Daoy (cell line): ENCODE measurements at regions not wholly inside any gene's neighbourhood (a gene's known extent, or its start where the extent isn't known, plus 50 kb on each side); places are given as distances from the start of the nearest gene placed in this dataset.
A peak's percentile ranks its signal among the peaks of the same experiment; 100 is the strongest.
"Not testable (repeated sequence)": the region's sequence is repeated elsewhere in the genome, so short reads cannot be mapped to it uniquely, and the experiment has no call there.

ENCODE experiments used
- DNase-seq: peaks from one replicate; pipeline ENCODE4 v3.0.0-alpha.2; 2015; ENCODE audit warnings: low read depth

- DNase-seq, result no peak
Observed at GRCh38 chr9:74083681-74084433, 413.3 kb upstream of the RORB start.

- DNase-seq, result not testable (repeated sequence)
Observed at GRCh38 chr9:74085384-74086037, 411.6 kb upstream of the RORB start.

- DNase-seq, result not testable (repeated sequence)
Observed at GRCh38 chr9:74090921-74091320, 406.2 kb upstream of the RORB start.

- no peak for DNase-seq
Observed at GRCh38 chr9:74092491-74092834, 404.7 kb upstream of the RORB start.

- not testable (repeated sequence) for DNase-seq
Observed at GRCh38 chr9:74094037-74094436, 403.1 kb upstream of the RORB start.

GRCh38 chr9:74094766-74095165, 402.4 kb upstream of the RORB start:
- DNase-seq, result no peak

- no peak for DNase-seq
Observed at GRCh38 chr9:74095925-74096324, 401.2 kb upstream of the RORB start.

GRCh38 chr9:74096420-74096819, 400.7 kb upstream of the RORB start:
- no peak for DNase-seq

GRCh38 chr9:74100042-74100441, 397.1 kb upstream of the RORB start:
- DNase-seq, result no peak

GRCh38 chr9:74102148-74102547, 395.0 kb upstream of the RORB start:
- DNase-seq, result not testable (repeated sequence)

- no peak for DNase-seq
Observed at GRCh38 chr9:74102702-74103101, 394.4 kb upstream of the RORB start.

GRCh38 chr9:74107692-74108091, 389.4 kb upstream of the RORB start:
- DNase-seq, result no peak

GRCh38 chr9:74115976-74116375, 381.2 kb upstream of the RORB start:
- no peak for DNase-seq

- DNase-seq, result no peak
Observed at GRCh38 chr9:74117151-74117550, 380.0 kb upstream of the RORB start.

- peak; percentile 25 for DNase-seq
Observed at GRCh38 chr9:74117731-74118130, 379.4 kb upstream of the RORB start.

GRCh38 chr9:74120061-74120460, 377.1 kb upstream of the RORB start:
- no peak for DNase-seq

- no peak for DNase-seq
Observed at GRCh38 chr9:74120470-74120869, 376.7 kb upstream of the RORB start.

GRCh38 chr9:74122216-74122615, 374.9 kb upstream of the RORB start:
- DNase-seq, result no peak

GRCh38 chr9:74122661-74123060, 374.5 kb upstream of the RORB start:
- no peak for DNase-seq

GRCh38 chr9:74125941-74126340, 371.2 kb upstream of the RORB start:
- DNase-seq, result peak; percentile 40

- DNase-seq, result no peak
Observed at GRCh38 chr9:74132986-74133385, 364.1 kb upstream of the RORB start.

- DNase-seq, result no peak
Observed at GRCh38 chr9:74133921-74134320, 363.2 kb upstream of the RORB start.

- no peak for DNase-seq
Observed at GRCh38 chr9:74138182-74138581, 359.0 kb upstream of the RORB start.

- DNase-seq, result no peak
Observed at GRCh38 chr9:74140141-74140540, 357.0 kb upstream of the RORB start.
